Astrocyte (in vitro differentiated cells and primary cell): ENCODE measurements at regions not wholly inside any gene's neighbourhood (a gene's known extent, or its start where the extent isn't known, plus 50 kb on each side); places are given as distances from the start of the nearest gene placed in this dataset.

Experiments used
- DNase-seq: peaks from one replicate; pipeline ENCODE4 v3.0.0-alpha.2; 2010; ENCODE audit warnings: low read depth
- FAIRE-seq: peaks from 2 replicates; lab custom pipeline; 2011; peaks lifted over from hg19 to GRCh38; lab: Jason Lieb, UNC
- H2AFZ ChIP-seq: 2 replicates; pipeline ENCODE4 v1.6.0; 2012; ENCODE audit warnings: low read depth, low read length, inconsistent platforms
- H3K27ac ChIP-seq: 2 replicates; pipeline ENCODE4 v1.5.1; 2011; ENCODE audit warnings: low read depth, low read length, inconsistent platforms
- H3K27me3 ChIP-seq: 2 replicates; pipeline ENCODE4 v1.6.0; 2011; ENCODE audit warnings: low read length, inconsistent platforms; ENCODE audit not compliant: insufficient read depth
- H3K36me3 ChIP-seq: 2 replicates; pipeline ENCODE4 v1.5.1; 2011; ENCODE audit warnings: low read length, inconsistent platforms; ENCODE audit not compliant: insufficient read depth
- H3K4me1 ChIP-seq: 2 replicates; pipeline ENCODE4 v1.5.1; 2011; ENCODE audit warnings: low read length, inconsistent platforms; ENCODE audit not compliant: insufficient read depth
- H3K4me2 ChIP-seq: 2 replicates; pipeline ENCODE4 v1.6.0; 2012; ENCODE audit warnings: low read length, inconsistent platforms
- H3K4me3 ChIP-seq: 2 replicates; pipeline ENCODE4 v1.5.1; 2011; ENCODE audit warnings: low read depth, mild to moderate bottlenecking, low read length, inconsistent platforms; ENCODE audit not compliant: insufficient read depth
- H3K79me2 ChIP-seq: 2 replicates; pipeline ENCODE4 v1.6.0; 2012; ENCODE audit warnings: mild to moderate bottlenecking, low read length, inconsistent platforms; ENCODE audit not compliant: insufficient read depth
- H3K9ac ChIP-seq: 2 replicates; pipeline ENCODE4 v1.6.0; 2012; ENCODE audit warnings: mild to moderate bottlenecking, low read length, inconsistent platforms
- H3K9me3 ChIP-seq: 2 replicates; pipeline ENCODE4 v1.5.1; 2012; ENCODE audit warnings: low read depth, mild to moderate bottlenecking, low read length, inconsistent platforms; ENCODE audit not compliant: insufficient read depth
- H4K20me1 ChIP-seq: 2 replicates; pipeline ENCODE4 v1.6.0; 2012; ENCODE audit warnings: low read length, inconsistent platforms; ENCODE audit not compliant: insufficient read depth
- H3K27ac Mint-ChIP-seq: one replicate; pipeline ENCODE4 v1.8.0; 2021; ENCODE audit warnings: mild to moderate bottlenecking, mixed read lengths; ENCODE audit not compliant: unreplicated experiment
- H3K27me3 Mint-ChIP-seq: one replicate; pipeline ENCODE4 v1.8.0; 2021; ENCODE audit warnings: low read depth, mixed read lengths; ENCODE audit not compliant: unreplicated experiment
- H3K36me3 Mint-ChIP-seq: one replicate; pipeline ENCODE4 v1.8.0; 2021; ENCODE audit warnings: low read depth, mixed read lengths; ENCODE audit not compliant: unreplicated experiment
- H3K4me1 Mint-ChIP-seq: one replicate; pipeline ENCODE4 v1.8.0; 2021; ENCODE audit warnings: low read depth, mixed read lengths; ENCODE audit not compliant: unreplicated experiment
- H3K4me3 Mint-ChIP-seq: one replicate; pipeline ENCODE4 v1.8.0; 2021; ENCODE audit warnings: mild to moderate bottlenecking, moderate library complexity, mixed read lengths; ENCODE audit not compliant: unreplicated experiment
- H3K9me3 Mint-ChIP-seq: one replicate; pipeline ENCODE4 v1.8.0; 2021; ENCODE audit warnings: mild to moderate bottlenecking, mixed read lengths; ENCODE audit not compliant: unreplicated experiment
- CTCF ChIP-seq: IDR thresholded peaks from 2 replicates; pipeline ENCODE4 v1.5.1; 2011; ENCODE audit warnings: low read depth, mild to moderate bottlenecking, inconsistent platforms, low read length, moderate library complexity; ENCODE audit not compliant: insufficient read depth
- EZH2 ChIP-seq: IDR thresholded peaks from 2 replicates; pipeline ENCODE4 v1.6.1; 2012; ENCODE audit warnings: mild to moderate bottlenecking, low read length, inconsistent platforms; ENCODE audit not compliant: insufficient read depth

GRCh38 chr1:195740862-195741261, 867.4 kb downstream of the KCNT2 start:
- Histone ChIP-seq H3K27me3 (no peaks in the 10 kb centered on the region), H3K9me3 (no peaks in the 10 kb centered on the region), H3K36me3 (peaks cover 2% of the 10 kb centered on the region), H4K20me1 (no peaks in the 10 kb centered on the region), H3K4me2 (no peak overlapping the region), H3K4me1 (no peaks in the 10 kb centered on the region), H3K79me2 (no peaks in the 10 kb centered on the region), H3K27ac (no peak overlapping the region), H2AFZ (no peak overlapping the region), H3K9ac (no peak overlapping the region), H3K4me3 (no peak overlapping the region)
- H3K27me3 Mint-ChIP-seq, result no peaks in the 10 kb centered on the region
- DNase-seq (peak; percentile 31), FAIRE-seq (no peak)
- H3K27ac Mint-ChIP-seq, result no peak overlapping the region
- no peak overlapping the region for H3K4me3 Mint-ChIP-seq
- no peaks in the 10 kb centered on the region for H3K9me3 Mint-ChIP-seq
- no peak for TF ChIP-seq EZH2
- TF ChIP-seq CTCF, result no peak
- H3K4me1 Mint-ChIP-seq, result peaks cover 10% of the 10 kb centered on the region
- H3K36me3 Mint-ChIP-seq, result no peaks in the 10 kb centered on the region

GRCh38 chr1:195738966-195739650, 869.1 kb downstream of the KCNT2 start:
- no peaks in the 10 kb centered on the region for H3K9me3 Mint-ChIP-seq
- H2AFZ ChIP-seq, result no peak overlapping the region
- peak overlapping the region; percentile 68 for H3K27ac Mint-ChIP-seq
- no peaks in the 10 kb centered on the region for H4K20me1 ChIP-seq
- no peaks in the 10 kb centered on the region for H3K79me2 ChIP-seq
- no peak overlapping the region for H3K27ac ChIP-seq
- FAIRE-seq (no peak), DNase-seq (peak; percentile 46)
- no peak overlapping the region for H3K9ac ChIP-seq
- H3K4me1 Mint-ChIP-seq, result peaks cover 10% of the 10 kb centered on the region
- H3K36me3 Mint-ChIP-seq, result no peaks in the 10 kb centered on the region
- H3K36me3 ChIP-seq, result peaks cover 2% of the 10 kb centered on the region
- no peaks in the 10 kb centered on the region for H3K27me3 Mint-ChIP-seq
- no peaks in the 10 kb centered on the region for H3K27me3 ChIP-seq
- TF ChIP-seq CTCF (no peak), EZH2 (no peak)
- no peaks in the 10 kb centered on the region for H3K9me3 ChIP-seq
- no peak overlapping the region for H3K4me2 ChIP-seq
- no peak overlapping the region for H3K4me3 ChIP-seq
- no peaks in the 10 kb centered on the region for H3K4me1 ChIP-seq
- no peak overlapping the region for H3K4me3 Mint-ChIP-seq

- Histone ChIP-seq H3K9ac (no peak overlapping the region), H3K27ac (no peak overlapping the region), H3K4me2 (no peak overlapping the region), H3K4me3 (no peak overlapping the region), H2AFZ (no peak overlapping the region), H3K79me2 (no peaks in the 10 kb centered on the region), H3K4me1 (no peaks in the 10 kb centered on the region), H4K20me1 (no peaks in the 10 kb centered on the region), H3K36me3 (no peaks in the 10 kb centered on the region), H3K27me3 (no peaks in the 10 kb centered on the region), H3K9me3 (no peaks in the 10 kb centered on the region)
- H3K36me3 Mint-ChIP-seq, result no peaks in the 10 kb centered on the region
- peaks cover 10% of the 10 kb centered on the region for H3K4me1 Mint-ChIP-seq
- H3K27ac Mint-ChIP-seq, result no peak overlapping the region
- no peak overlapping the region for H3K4me3 Mint-ChIP-seq
- H3K9me3 Mint-ChIP-seq, result no peaks in the 10 kb centered on the region
- FAIRE-seq (no peak), DNase-seq (no peak)
- no peak for TF ChIP-seq CTCF
- no peak for TF ChIP-seq EZH2
- no peaks in the 10 kb centered on the region for H3K27me3 Mint-ChIP-seq
These were observed 873.1 kb downstream of the KCNT2 start for GRCh38 chr1:195735140-195735539.
